Trophoblast cell (in vitro differentiated cells and primary cell): ENCODE measurements at regions not wholly inside any gene's neighbourhood (a gene's known extent, or its start where the extent isn't known, plus 50 kb on each side); places are given as distances from the start of the nearest gene placed in this dataset.

Experiments
- DNase-seq, 2 donors: peaks; one replicate each; pipeline ENCODE4 v3.0.0-alpha.2; 2016
- H2AFZ ChIP-seq: 2 replicates; pipeline ENCODE4 v1.6.1; 2013; ENCODE audit warnings: low read length, moderate library complexity, mild to moderate bottlenecking; ENCODE audit not compliant: insufficient read depth, poor library complexity
- H2AK5ac ChIP-seq: 2 replicates; pipeline ENCODE4 v1.6.1; 2013; ENCODE audit warnings: mild to moderate bottlenecking, low read length
- H2BK120ac ChIP-seq: 2 replicates; pipeline ENCODE4 v1.6.1; 2013; ENCODE audit warnings: low read length, mild to moderate bottlenecking, moderate library complexity; ENCODE audit not compliant: insufficient read depth, poor library complexity
- H2BK12ac ChIP-seq: 2 replicates; pipeline ENCODE4 v1.6.1; 2013; ENCODE audit warnings: mild to moderate bottlenecking, low read length, moderate library complexity
- H2BK5ac ChIP-seq: 2 replicates; pipeline ENCODE4 v1.6.1; 2013; ENCODE audit warnings: low read length, low read depth, moderate library complexity, mild to moderate bottlenecking; ENCODE audit not compliant: poor library complexity
- H3K14ac ChIP-seq: 2 replicates; pipeline ENCODE4 v1.6.1; 2013; ENCODE audit warnings: mild to moderate bottlenecking, low read length
- H3K18ac ChIP-seq: 2 replicates; pipeline ENCODE4 v1.6.1; 2013; ENCODE audit warnings: mild to moderate bottlenecking, low read length
- H3K23ac ChIP-seq: 2 replicates; pipeline ENCODE4 v1.6.1; 2013; ENCODE audit warnings: low read length
- H3K27ac ChIP-seq: 2 replicates; pipeline ENCODE4 v1.5.1; 2013; ENCODE audit warnings: low read depth, mild to moderate bottlenecking, inconsistent platforms, low read length, moderate library complexity
- H3K27me3 ChIP-seq: 2 replicates; pipeline ENCODE4 v1.6.1; 2013; ENCODE audit warnings: inconsistent platforms, mild to moderate bottlenecking, low read length, moderate library complexity; ENCODE audit not compliant: insufficient read depth
- H3K36me3 ChIP-seq, 2 experiments: 1 replicate in 1 of 2; 2 replicates in 1 of 2; pipeline ENCODE4 v1.6.1; 2013; ENCODE audit warnings: low read length in 2 of 2, mild to moderate bottlenecking in 2 of 2, moderate library complexity in 1 of 2; ENCODE audit not compliant: insufficient read depth in 2 of 2, control insufficient read depth in 1 of 2
- H3K4ac ChIP-seq: 2 replicates; pipeline ENCODE4 v1.6.1; 2013; ENCODE audit warnings: low read depth, mild to moderate bottlenecking, low read length, moderate library complexity
- H3K4me1 ChIP-seq, 2 experiments: 1 replicate in 1 of 2; 2 replicates in 1 of 2; pipeline ENCODE4 v1.6.1; 2013; ENCODE audit warnings: low read length in 2 of 2, mild to moderate bottlenecking in 2 of 2, moderate library complexity in 1 of 2; ENCODE audit not compliant: insufficient read depth in 2 of 2, control insufficient read depth in 1 of 2
- H3K4me2 ChIP-seq: 2 replicates; pipeline ENCODE4 v1.6.1; 2013; ENCODE audit warnings: inconsistent platforms, mild to moderate bottlenecking, low read length, moderate library complexity
- H3K4me3 ChIP-seq: 2 replicates; pipeline ENCODE4 v1.5.1; 2013; ENCODE audit warnings: mild to moderate bottlenecking, low read depth, low read length, inconsistent platforms
- H3K79me1 ChIP-seq: one replicate; pipeline ENCODE4 v1.6.1; 2013; ENCODE audit warnings: low read length
- H3K79me2 ChIP-seq: 2 replicates; pipeline ENCODE4 v1.6.1; 2013; ENCODE audit warnings: low read length, mild to moderate bottlenecking; ENCODE audit not compliant: control insufficient read depth, insufficient read depth, poor library complexity
- H3K9ac ChIP-seq: 2 replicates; pipeline ENCODE4 v1.6.1; 2013; ENCODE audit warnings: mild to moderate bottlenecking, low read length
- H3K9me3 ChIP-seq: 2 replicates; pipeline ENCODE4 v1.6.1; 2013; ENCODE audit warnings: low read depth, mild to moderate bottlenecking, control low read depth, inconsistent platforms, low read length; ENCODE audit not compliant: insufficient read depth
- H4K12ac ChIP-seq: 2 replicates; pipeline ENCODE4 v1.6.1; 2013; ENCODE audit warnings: low read depth, mild to moderate bottlenecking, low read length, moderate library complexity
- H4K8ac ChIP-seq: 2 replicates; pipeline ENCODE4 v1.6.1; 2013; ENCODE audit warnings: low read depth, mild to moderate bottlenecking, low read length, moderate library complexity
- H4K91ac ChIP-seq: one replicate; pipeline ENCODE4 v1.6.1; 2013; ENCODE audit warnings: low read depth, mild to moderate bottlenecking, low read length, moderate library complexity
- WGBS: extraction: QIAGEN DNeasy Blood & Tissue Kit; methylation state at CpG from one replicate; pipeline ENCODE4 v1.1.7; 2013; ENCODE audit warnings: missing lambda C conversion rate; ENCODE audit not compliant: insufficient read length, insufficient coverage; ENCODE audit errors: extremely low coverage; 5-methylcytosine and 5-hydroxymethylcytosine counted together

DNA sequence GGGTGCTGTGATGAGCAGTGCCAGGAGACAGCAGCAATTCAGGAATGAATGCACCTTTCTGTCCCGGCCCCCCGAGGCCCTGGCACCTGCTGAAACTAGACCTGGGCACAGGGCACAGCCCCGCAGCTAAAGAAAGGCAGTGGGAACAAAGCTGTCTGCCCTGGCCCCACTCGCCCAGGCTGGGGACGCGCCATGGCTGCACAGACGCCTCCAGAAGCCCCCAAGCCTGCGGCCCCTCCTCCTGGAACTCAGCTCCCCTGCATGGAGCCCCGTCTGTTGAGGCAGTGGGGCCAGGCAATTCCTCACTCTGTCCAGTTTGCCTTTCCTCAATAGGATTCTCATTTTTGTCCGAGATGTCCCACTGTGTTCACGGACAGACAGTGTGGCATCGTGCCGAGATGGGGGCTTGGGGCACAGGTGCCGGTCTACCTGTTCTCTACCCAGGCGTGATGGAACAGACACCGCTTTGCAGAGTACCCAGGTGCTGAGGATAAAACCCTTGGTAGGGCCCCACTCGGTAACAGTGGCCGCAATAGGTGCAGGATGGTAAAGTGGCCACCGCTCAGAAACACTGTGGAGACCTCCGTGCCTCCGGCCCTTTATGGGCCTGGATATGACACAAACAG lies 146.5 kb upstream of the SOX1 start:
- no CpG with 5 or more reads among the region's 21 CpGs for WGBS
- H2BK12ac ChIP-seq: no peak overlapping the region
- H3K36me3 ChIP-seq: no peaks in the 10 kb centered on the region

DNA sequence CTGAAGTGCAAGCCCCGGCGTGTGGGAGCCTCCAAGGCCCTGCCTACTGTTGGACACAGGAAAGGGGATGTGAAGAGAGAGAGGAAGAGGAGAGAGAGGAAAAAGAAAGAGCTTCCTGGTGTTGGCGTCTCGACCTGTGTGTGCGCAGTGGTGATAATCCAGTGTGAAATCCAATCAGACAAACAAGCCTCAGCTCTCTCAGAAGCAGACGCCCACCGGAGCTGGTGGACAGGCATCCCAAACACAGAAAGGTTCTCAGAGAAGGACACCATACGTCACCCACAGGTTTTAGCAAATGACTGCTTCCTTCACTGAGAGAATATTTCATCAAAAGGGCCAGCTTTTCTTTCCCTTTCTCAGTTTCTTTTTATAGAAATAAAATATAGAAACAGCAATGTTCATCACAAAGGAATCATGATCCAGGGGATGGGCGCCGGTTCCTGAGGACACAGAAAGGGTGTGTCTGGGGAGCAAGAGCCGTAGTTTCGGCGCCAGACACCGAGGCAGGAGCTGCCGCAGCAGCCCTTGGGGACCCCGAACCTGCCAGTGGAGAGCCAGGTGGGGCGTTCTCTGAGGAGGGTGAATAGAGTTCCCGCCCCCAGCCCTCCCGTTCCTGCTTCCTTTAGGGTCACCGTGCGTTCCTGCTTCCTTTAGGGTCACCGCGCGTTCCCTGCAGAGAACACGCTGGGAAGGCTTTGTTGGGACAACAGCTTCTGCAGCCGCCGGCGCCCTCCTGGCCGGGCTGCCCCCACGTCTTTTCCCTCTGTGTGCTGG lies 145.8 kb upstream of the SOX1 start:
- no peak for DNase-seq
- Histone ChIP-seq H4K91ac (no peak overlapping the region), H3K27me3 (no peaks in the 10 kb centered on the region), H2AFZ (no peak overlapping the region), H3K36me3 (no peaks in the 10 kb centered on the region), H3K27ac (no peak overlapping the region), H3K4ac (no peak overlapping the region), H3K23ac (no peak overlapping the region), H3K79me2 (no peaks in the 10 kb centered on the region), H2BK120ac (no peak overlapping the region), H3K79me1 (no peaks in the 10 kb centered on the region), H2AK5ac (no peak overlapping the region), H3K14ac (no peak overlapping the region), H3K4me2 (no peak overlapping the region), H3K4me3 (no peak overlapping the region), H2BK12ac (no peak overlapping the region), H3K9ac (no peak overlapping the region), H4K12ac (no peak overlapping the region), H3K9me3 (no peaks in the 10 kb centered on the region), H4K8ac (no peak overlapping the region), H3K18ac (no peak overlapping the region), H2BK5ac (no peak overlapping the region), H3K4me1 (no peaks in the 10 kb centered on the region)
- no CpG with 5 or more reads among the region's 30 CpGs for WGBS

More for the DNA sequence above, 146.5 kb upstream of the SOX1 start:
- Histone ChIP-seq H3K4me1 (no peaks in the 10 kb centered on the region), H3K79me1 (no peaks in the 10 kb centered on the region), H3K79me2 (no peaks in the 10 kb centered on the region), H3K18ac (no peak overlapping the region), H3K4me3 (no peak overlapping the region), H2AFZ (no peak overlapping the region), H3K23ac (no peak overlapping the region), H3K9ac (no peak overlapping the region), H3K27me3 (no peaks in the 10 kb centered on the region), H4K91ac (no peak overlapping the region), H3K4ac (no peak overlapping the region), H3K27ac (no peak overlapping the region), H4K12ac (no peak overlapping the region), H3K14ac (no peak overlapping the region), H2BK120ac (no peak overlapping the region), H4K8ac (no peak overlapping the region), H2AK5ac (no peak overlapping the region), H3K9me3 (no peaks in the 10 kb centered on the region), H2BK5ac (no peak overlapping the region), H3K4me2 (no peak overlapping the region)
- no peak for DNase-seq

DNA sequence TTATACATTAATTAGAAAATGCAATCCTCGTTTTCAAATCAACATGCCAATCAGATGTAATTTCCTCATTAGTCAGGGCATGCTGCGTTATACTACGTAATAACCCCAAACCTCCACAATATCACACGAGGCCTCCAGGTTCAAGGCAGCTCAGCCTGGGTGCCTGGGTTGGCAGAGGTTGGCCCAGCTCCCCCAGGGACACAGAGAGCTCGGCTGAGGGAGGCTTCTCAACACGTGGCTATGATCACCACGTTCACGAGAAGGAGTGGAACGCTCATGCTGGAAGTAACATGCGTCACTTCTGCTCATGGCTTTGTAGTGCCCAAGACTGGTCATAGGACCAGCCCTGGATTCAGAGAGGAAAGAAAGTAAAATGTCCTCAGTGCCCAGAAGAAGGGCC lies 144.9 kb upstream of the SOX1 start:
- Histone ChIP-seq H3K14ac (no peak overlapping the region), H3K79me2 (no peaks in the 10 kb centered on the region), H4K8ac (no peak overlapping the region), H3K4ac (no peak overlapping the region), H3K4me1 (no peaks in the 10 kb centered on the region), H4K12ac (no peak overlapping the region), H3K4me3 (no peak overlapping the region), H4K91ac (no peak overlapping the region), H3K9ac (no peak overlapping the region), H3K27ac (no peak overlapping the region), H3K18ac (no peak overlapping the region), H3K4me2 (no peak overlapping the region), H2AFZ (no peak overlapping the region), H3K9me3 (peaks cover 1% of the 10 kb centered on the region), H3K36me3 (no peaks in the 10 kb centered on the region), H3K27me3 (no peaks in the 10 kb centered on the region), H2AK5ac (no peak overlapping the region), H2BK12ac (no peak overlapping the region), H2BK5ac (no peak overlapping the region), H3K79me1 (no peaks in the 10 kb centered on the region), H3K23ac (no peak overlapping the region), H2BK120ac (no peak overlapping the region)
- no CpG with 5 or more reads among the region's 10 CpGs for WGBS
- no peak for DNase-seq

DNA sequence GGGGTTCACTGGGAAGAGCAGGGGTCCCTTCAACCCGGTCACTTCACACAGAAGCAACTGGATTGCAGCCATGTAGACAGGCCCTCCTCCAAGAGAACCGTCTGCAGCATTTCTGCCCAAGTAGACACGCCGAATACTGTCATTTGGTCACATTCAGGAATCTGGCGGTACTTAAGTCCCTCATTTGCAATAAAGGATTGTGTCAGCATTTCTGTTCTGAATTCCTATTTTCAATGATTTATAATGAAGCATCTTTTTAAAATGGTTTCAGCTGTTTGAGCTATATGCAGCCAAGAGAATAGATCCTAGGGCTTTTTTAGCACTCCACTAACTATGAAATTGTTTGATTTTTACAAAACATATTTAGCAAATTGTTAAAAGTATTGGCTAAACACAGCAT lies 143.5 kb upstream of the SOX1 start:
- Histone ChIP-seq H2BK5ac (no peak overlapping the region), H2AK5ac (no peak overlapping the region), H3K79me1 (no peaks in the 10 kb centered on the region), H3K18ac (no peak overlapping the region), H3K27ac (no peak overlapping the region), H3K9ac (no peak overlapping the region), H3K36me3 (no peaks in the 10 kb centered on the region), H2BK120ac (no peak overlapping the region), H2BK12ac (no peak overlapping the region), H3K4me2 (no peak overlapping the region), H4K8ac (no peak overlapping the region), H2AFZ (no peak overlapping the region), H3K4me3 (no peak overlapping the region), H4K91ac (no peak overlapping the region), H3K9me3 (peaks cover 1% of the 10 kb centered on the region), H4K12ac (no peak overlapping the region), H3K27me3 (no peaks in the 10 kb centered on the region), H3K4ac (no peak overlapping the region), H3K14ac (no peak overlapping the region), H3K4me1 (no peaks in the 10 kb centered on the region), H3K23ac (no peak overlapping the region), H3K79me2 (no peaks in the 10 kb centered on the region)
- no peak for DNase-seq
- no CpG with 5 or more reads among the region's 5 CpGs for WGBS
